ENCODE measurements at regions not wholly inside any gene's neighbourhood (a gene's known extent, or its start where the extent isn't known, plus 50 kb on each side); places are given as distances from the start of the nearest gene placed in this dataset.

- DNase-seq (no peak), ATAC-seq (no peak)
- TF ChIP-seq, protein P1, sequence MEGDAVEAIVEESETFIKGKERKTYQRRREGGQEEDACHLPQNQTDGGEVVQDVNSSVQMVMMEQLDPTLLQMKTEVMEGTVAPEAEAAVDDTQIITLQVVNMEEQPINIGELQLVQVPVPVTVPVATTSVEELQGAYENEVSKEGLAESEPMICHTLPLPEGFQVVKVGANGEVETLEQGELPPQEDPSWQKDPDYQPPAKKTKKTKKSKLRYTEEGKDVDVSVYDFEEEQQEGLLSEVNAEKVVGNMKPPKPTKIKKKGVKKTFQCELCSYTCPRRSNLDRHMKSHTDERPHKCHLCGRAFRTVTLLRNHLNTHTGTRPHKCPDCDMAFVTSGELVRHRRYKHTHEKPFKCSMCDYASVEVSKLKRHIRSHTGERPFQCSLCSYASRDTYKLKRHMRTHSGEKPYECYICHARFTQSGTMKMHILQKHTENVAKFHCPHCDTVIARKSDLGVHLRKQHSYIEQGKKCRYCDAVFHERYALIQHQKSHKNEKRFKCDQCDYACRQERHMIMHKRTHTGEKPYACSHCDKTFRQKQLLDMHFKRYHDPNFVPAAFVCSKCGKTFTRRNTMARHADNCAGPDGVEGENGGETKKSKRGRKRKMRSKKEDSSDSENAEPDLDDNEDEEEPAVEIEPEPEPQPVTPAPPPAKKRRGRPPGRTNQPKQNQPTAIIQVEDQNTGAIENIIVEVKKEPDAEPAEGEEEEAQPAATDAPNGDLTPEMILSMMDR (IDR thresholded peaks at IDR 0.05), result no peak
- intact Hi-C loops (cut with DNase I, micrococcal nuclease), result no loop called here
- no peaks in the 10 kb centered on the region for H3K4me1 ChIP-seq (ENCODE audit: low read depth)
- H3K36me3 ChIP-seq (ENCODE audit: low read depth), result no peaks in the 10 kb centered on the region
- no peaks in the 10 kb centered on the region for H3K9me3 ChIP-seq
- no peak overlapping the region for H3K4me3 ChIP-seq
Observed at GRCh38 chr10:107717046-107717445, 552.5 kb upstream of the SORCS1 start.

DNA sequence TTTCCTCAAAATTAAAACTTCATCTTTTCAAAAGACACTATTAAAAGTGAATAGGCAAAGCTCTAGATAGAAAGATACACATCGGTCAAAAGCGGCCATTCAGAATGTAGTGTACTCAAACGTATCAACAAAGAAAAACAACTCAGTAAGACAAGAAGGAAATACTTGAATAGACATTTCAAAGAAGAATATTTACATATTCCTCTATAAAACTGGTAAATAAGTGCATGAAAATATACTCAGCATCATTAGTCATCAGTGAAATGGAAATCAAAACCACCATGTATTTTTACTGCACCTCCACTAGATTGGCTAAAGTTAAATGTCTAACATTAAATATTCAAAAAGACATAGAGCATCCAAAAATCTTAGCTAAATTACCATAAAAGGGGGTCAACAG lies 551.1 kb upstream of the SORCS1 start:
- TF ChIP-seq, protein P1 (IDR thresholded peaks at IDR 0.05), result no peak
- H3K4me1 ChIP-seq (ENCODE audit: low read depth), result no peaks in the 10 kb centered on the region
- intact Hi-C loops (cut with DNase I, micrococcal nuclease), result no loop called here
- DNase-seq, result no peak
- H3K9me3 ChIP-seq, result no peaks in the 10 kb centered on the region
- no peak overlapping the region for H3K4me3 ChIP-seq
- no peaks in the 10 kb centered on the region for H3K36me3 ChIP-seq (ENCODE audit: low read depth)
- no peak for ATAC-seq

- TF ChIP-seq, protein P1 (IDR thresholded peaks at IDR 0.05), result no peak
- no peaks in the 10 kb centered on the region for H3K36me3 ChIP-seq (ENCODE audit: low read depth)
- no peaks in the 10 kb centered on the region for H3K4me1 ChIP-seq (ENCODE audit: low read depth)
- DNase-seq (no peak), ATAC-seq (no peak)
- no peak overlapping the region for H3K4me3 ChIP-seq
- intact Hi-C loops (cut with DNase I, micrococcal nuclease), result no loop called here
- H3K9me3 ChIP-seq, result no peaks in the 10 kb centered on the region
Observed at GRCh38 chr10:107708981-107709380, 544.5 kb upstream of the SORCS1 start.

DNA sequence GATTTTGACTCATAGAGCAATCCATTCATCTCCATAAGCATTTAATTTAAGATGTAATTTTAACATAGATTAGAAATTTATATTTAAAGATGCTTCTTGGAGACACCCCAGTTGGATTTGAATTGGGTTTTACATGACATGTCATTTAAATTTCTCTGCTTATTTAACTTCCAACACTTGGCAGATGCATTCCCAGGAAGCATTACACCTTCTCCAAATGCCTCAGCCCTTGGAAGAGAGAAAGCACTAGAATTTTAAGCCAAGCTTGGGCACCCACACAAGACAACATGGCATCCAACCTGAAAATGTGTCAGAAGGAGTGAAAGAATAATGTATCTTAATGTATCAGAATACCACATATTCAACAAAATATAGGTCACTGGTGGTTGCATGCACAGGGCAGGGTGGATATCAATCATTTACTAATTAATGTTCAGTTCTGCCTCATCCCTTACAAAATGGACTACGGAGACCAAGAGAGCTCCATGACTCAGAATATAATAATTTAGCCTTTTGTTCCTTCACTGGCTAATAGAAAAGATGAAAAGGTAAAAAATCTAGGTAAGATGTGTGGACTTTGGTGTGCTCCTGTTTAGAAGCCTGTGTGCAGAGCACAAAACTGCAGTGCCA lies 541.7 kb upstream of the SORCS1 start:
- Histone ChIP-seq H3K9me3 (no peaks in the 10 kb centered on the region), H3K4me1 (ENCODE audit: low read depth) (no peaks in the 10 kb centered on the region), H3K4me3 (no peak overlapping the region), H3K36me3 (ENCODE audit: low read depth) (no peaks in the 10 kb centered on the region)
- TF ChIP-seq, protein P1 (IDR thresholded peaks at IDR 0.05), result no peak
- no peak for DNase-seq
- intact Hi-C loops (cut with DNase I, micrococcal nuclease), result no loop called here
- ATAC-seq, result no peak

GRCh38 chr10:107701943-107702342 lies 537.4 kb upstream of the SORCS1 start:
- no peak overlapping the region for H3K4me3 ChIP-seq
- no peaks in the 10 kb centered on the region for H3K9me3 ChIP-seq
- intact Hi-C loops (cut with DNase I, micrococcal nuclease), result no loop called here
- DNase-seq (no peak), ATAC-seq (no peak)
- H3K36me3 ChIP-seq (ENCODE audit: low read depth), result no peaks in the 10 kb centered on the region
- H3K4me1 ChIP-seq (ENCODE audit: low read depth), result no peaks in the 10 kb centered on the region
- TF ChIP-seq, protein P1 (IDR thresholded peaks at IDR 0.05), result no peak

DNA sequence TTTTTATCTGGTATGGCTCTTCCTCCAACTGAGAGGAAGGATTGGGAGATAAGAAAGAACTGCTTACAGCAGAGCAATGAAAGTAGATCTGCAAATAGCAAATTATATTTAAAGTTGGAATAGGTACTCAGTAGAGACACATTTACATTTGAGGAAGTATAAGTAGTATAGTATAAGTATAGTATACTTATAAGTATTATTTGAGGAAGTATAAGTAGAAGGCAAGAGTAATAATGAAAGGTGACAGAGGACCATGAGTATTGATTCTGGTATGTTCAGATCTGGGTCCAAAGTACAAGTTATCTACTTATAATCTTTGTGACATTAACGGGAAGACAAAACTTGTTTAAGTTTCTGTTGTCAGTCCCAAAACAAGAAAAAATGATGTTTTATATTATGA lies 527.6 kb upstream of the SORCS1 start:
- Histone ChIP-seq H3K9me3 (no peaks in the 10 kb centered on the region), H3K36me3 (ENCODE audit: low read depth) (no peaks in the 10 kb centered on the region), H3K4me1 (ENCODE audit: low read depth) (no peaks in the 10 kb centered on the region), H3K4me3 (no peak overlapping the region)
- ATAC-seq, result no peak
- intact Hi-C loops (cut with DNase I, micrococcal nuclease), result no loop called here
- no peak for DNase-seq
- TF ChIP-seq, protein P1 (IDR thresholded peaks at IDR 0.05), result no peak

All from mucosa of descending colon (tissue), 3 donors.